CD4-positive, alpha-beta T cell treated with Interleukin-4 for 4 hours (primary cell): ENCODE measurements at regions not wholly inside any gene's neighbourhood (a gene's known extent, or its start where the extent isn't known, plus 50 kb on each side); places are given as distances from the start of the nearest gene placed in this dataset.
"Not testable (repeated sequence)": the region's sequence is repeated elsewhere in the genome, so short reads cannot be mapped to it uniquely, and the experiment has no call there.

ENCODE experiments used
- DNase-seq: peaks from one replicate; pipeline ENCODE4 v3.0.0-alpha.2; 2020

DNA sequence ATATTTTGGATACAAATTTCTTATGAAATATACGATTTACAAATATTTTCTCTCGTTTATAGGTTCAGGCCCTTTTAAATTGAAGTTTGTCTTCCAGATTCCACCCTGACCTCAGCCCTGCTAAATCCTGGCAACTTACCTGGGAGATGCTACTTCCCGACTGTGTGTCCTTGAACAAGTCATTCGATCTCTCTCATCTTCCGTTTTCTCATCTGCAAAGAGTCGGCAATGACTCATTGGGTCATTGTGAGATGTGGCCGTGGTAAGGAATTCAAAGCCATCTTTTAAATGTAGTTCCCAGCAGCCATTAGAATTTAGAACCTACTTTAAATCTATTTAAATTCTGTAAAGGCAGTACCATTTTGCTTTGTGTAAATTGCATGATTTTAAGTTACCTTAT lies 72.5 kb downstream of the LHX2 start:
- no peak for DNase-seq

DNA sequence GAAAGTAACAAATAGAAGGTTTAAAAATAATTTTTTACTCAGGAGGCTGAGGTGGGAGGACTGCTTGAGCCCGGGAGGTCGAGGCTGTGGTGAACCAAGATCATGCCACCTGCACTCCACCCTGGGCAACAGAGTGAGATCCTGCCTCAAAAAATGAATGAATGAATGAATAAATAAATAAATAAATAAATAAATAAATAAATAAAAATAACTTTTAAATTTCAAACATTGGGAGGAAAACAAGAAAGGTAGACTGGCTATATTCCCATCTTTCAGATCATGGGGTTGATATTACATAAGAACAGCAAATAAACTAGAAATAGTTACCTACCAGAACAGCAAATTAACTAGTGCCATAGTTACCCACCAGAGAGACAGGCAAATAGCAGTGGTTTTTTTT lies 75.7 kb downstream of the LHX2 start:
- no peak for DNase-seq

DNA sequence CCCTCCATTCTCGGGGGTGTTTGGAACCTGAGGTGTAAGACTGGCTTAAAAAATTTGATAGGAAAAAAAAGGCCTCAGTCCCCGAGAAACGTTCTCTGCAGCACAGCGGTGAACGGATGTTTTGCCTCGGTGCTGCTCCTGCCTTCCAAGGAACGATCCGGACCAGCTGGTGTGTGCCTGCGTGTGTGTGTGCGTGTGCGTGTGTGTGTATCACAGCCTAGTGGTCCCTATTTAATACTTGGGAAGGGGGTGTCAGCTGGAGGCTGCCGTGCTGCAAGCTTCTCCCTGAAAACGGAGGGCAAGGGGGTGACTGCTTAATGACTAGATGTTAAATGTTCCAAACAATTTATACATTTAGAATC lies 76.9 kb downstream of the LHX2 start:
- no peak for DNase-seq

DNA sequence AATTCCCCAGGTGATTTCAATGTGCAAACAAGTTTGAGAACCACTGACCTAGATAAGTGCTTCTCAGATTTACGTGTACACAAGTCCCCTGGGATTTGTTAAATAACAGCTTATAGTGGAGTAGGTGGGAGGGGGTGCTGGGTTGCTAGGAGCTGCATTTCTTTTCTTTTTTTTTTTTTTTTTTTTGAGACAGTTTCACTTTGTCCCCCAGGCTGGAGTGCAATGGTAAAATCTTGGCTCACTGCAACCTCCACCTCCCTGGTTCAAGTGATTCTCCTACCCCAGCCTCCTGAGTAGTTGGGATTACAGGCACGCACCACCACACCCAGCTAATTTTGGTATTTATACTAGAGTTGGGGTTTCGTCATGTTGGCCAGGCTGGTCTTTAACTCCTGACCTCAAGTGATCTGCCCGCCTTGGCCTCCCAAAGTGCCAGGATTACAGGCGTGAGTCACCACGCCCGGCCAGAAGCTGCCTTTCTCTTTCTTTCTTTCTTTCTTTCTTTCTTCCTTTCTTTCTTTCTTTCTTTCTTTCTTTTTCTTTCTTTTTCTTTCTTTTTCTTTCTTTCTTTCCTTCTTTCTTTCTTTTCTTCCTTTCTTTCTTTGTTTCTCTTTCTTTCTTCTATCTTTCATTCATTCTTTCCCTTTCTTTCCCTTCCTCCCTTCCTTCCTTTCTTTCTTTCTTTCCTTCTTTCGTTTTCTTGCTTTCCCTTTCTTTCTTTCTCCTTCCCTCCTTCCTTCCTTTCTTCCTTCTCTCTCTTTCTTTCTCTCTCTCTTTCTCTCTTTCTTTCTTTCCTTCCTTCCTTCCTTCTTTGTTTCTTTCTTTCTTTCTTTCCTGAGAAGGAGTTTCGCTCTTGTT lies 78.3 kb downstream of the LHX2 start:
- DNase-seq, result not testable (repeated sequence)

DNA sequence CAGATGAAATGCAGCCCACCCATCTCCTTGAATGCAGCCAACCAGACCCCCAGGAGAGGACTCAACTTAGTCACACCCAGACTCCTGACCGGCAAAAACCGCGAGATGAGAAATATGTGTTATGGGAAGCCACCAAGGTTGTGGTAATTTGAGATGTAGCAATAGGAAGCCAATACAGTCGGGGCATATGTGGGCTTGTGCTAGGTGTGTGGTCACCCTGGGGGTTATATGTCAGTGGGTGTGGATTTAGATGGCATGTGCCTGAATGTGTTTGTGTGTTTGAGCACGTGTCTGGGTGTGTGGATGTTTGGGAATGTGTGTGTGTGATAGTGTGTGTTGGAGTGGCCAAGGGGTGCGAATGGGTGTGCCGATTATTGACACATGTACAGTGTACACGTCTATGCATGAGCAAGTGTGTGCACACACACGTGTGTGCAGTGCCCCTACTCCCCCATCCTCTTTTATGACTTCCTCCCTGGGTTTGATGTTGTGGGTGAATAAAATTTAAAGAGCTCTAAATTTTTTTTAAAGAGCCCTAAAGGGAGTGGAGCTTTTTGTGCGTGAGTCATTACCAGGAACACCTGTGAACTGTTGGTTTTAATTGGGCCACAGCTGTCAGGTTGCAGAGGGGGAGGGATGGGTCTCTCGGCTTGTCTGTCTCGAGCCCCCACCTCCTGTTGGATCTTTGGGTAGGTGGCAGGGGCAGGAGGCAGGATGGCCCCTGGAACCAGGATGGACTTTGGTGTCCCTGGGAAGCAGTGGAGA lies 86.8 kb downstream of the LHX2 start:
- no peak for DNase-seq

DNA sequence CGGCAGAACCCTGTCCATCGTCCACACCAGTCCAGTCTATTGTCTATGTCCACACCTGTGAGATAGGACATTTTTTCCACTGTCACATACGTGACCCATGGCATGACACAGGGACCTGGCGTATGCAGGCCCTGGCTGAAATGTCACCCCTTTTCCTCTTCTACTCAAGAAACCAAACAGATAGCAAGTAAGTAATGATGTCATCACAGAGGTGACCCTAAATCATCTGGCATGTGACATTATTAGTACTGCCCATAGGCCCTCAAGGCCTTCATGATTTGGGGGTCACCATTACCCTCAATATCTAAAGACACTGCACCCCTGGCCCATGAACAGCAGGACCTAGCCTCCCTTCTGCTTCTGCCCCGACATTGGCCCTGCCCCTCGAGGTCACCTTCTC lies 88.3 kb downstream of the LHX2 start:
- DNase-seq, result no peak

DNA sequence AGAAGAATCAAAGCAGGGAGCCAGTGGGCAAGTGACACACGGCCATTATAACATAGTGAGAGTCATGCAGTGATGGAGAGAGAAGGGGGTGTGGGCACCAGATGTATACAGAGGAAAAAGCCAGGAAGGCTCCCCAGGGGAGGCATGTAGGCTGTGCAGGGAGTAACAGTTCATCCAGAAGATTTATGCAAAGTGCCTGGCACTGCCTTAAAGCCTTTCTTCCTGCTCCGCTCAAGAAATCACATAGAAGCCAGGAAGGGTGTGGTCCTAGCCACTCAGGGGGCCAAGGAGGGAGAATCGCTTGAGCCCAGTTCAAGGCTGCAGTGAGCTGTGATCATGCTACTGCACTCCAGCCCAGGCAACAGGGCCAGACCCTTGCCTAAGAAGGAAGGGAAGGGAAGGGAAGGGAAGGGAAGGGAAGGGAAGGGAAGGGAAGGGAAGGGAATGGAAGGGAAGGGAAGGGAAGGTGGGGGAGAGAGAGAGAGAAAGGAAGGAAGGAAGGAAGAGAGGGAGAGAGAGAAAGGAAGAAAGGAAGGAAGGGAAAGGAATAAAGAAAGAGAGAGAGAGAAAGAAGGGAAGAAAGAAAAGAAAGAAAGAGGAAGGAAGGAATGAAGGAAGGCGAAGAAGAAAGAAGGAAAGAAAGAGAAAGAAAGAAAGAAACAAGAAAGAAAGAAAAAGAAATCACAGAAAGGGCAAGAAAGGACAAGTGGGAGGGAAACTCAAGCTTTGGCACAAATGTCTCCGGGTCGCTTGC lies 89.8 kb downstream of the LHX2 start:
- DNase-seq, result no peak

DNA sequence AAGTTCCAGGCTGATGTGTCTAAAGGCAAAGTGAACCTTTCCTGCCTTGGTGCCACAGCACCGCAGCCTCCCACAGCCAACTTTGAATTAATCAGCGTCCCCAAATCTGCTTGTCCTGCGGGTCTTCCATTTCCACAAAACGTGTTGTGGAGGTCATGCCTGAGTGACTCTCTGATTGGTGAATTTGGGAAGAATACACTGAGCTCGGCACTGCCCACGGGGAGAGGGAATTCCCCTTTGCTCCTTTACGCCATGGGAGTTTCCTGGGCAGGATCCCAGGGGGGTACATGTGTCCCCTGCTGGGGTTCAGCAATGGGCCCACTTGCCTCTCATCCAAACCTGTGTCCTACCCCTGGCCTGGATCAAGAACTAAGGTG lies 90.4 kb downstream of the LHX2 start:
- no peak for DNase-seq

DNA sequence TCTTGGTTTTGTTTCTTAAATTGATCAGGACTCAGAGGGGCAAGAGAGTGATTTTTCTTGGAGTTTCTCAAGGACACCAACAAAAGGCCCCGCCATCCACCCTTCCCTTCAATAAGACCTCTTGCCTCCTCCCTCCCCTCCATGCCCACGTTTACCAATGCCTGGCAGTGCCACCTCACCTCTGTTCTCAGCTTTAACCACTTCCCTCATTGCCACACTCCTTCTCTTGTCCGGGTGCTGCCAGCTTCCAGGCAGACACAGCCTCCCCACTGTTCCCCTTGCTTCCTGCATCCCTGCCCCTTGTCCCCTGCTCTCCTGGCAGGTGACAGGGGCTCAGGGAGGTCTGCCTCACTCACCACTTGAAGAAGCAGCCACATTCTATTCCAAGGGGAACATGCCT lies 90.8 kb downstream of the LHX2 start:
- DNase-seq, result no peak

DNA sequence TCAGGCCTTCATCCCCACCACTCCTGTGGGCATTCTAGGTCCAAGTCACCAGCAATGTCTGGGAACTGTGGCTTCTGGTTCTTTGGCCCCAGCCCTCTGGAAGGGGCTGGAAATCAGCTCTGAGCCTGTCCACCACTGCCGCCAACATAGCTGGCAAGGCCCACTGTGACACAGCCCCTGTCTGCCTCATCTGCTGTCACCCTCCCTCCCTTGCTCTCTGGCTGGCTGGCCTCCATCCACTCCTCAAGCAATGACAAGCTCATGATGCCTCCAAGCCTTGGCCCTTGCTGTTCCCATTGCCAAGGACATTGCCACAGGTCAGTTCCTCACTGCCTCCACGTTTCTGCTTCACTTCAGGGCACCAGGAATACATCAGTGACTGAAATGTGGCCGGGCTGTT lies 93.7 kb downstream of the LHX2 start:
- no peak for DNase-seq

DNA sequence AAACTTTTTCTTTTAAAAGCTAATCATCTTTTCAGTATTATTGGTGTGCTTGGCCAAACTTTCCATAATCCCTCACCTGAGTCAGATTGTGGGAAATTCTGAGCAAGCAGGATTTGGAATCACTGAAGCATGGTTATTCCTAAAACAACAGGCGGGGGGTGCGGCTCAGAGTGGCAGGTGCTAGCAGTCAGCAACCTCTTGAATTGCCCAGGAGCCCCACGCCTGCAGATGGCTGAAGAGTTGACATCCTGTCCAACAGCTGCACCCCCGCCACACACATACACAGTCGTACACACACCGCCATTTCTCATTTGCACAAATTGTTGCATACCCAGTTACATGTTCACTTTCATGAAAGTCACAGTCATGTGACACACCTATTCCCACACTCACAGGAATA lies 96.6 kb downstream of the LHX2 start:
- no peak for DNase-seq

DNA sequence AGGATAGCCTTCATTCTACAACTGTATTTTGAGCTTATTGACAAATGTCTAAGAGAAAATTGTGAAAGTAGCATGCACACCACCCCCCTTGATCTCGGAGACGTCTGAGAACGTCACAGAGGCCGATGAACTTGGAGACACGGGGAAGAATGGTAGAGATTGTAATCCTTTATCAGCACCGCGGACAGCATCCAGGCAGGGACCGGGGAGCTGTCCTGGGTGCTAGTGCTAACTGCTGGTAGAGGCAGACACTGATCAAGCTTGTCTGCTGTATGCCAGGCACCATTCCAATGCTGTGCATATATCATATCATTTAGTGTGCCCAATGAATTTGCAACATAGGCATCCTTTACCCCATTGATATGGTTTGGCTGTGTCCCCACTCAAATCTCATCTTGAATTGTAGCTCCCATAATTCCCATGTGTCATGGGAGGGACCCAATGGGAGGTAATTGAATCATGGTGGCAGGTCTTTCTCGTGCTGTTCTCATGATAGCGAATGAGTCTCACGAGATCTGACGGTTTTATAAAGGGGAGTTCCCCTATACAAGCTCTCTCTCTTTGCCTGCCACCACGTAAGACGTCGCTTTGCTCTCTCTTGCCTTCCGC lies 98.8 kb downstream of the LHX2 start:
- DNase-seq, result no peak

DNA sequence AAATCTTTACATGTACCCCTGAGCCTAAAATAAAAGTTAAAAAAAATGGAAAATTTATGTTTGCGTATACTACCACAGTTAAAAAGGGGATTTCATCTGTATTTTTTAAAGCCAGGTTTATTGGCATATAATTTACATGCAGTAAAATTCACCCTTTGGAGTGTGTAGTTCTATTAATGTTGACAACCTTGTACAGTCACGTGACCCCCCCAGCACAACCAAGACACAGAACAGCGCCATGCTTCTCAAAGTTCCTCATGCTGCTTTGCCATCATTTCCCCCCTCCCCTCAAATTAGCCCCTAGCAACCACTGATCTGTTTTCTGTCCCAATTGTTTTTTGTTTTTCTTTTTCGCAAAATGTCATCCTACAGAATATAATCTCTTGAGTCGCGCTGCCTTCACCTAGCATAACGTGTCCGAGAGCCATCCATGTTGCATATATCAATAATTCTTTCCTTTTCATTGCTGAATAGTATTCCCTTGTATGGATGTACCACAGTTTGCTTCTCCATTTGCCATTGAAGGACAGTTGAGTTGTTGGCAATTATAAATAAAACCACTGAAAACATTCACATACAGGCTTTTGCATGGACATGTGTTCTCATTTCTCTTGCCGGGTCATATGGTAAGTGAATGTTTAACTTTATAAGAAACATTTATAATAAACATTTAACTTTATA lies 105.3 kb downstream of the LHX2 start:
- DNase-seq, result no peak

DNA sequence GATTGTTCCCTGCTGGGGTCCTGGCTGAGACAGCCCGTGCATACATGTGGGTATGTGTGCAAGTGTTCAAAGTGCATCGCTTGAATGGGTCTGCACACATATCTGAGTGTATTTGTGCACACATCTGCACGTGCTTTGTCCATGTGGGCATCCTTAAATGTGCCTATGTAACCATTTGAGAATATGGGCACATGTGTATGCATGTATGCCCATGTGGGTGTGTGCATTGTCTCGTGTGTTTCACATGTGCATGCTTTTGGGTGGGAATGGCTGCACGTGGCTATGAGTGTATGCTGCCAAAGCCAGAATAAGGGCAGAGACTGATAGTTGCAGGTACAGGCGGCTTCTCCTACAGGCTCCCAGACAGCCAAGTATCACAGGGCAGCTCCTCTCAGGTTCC lies 107.3 kb downstream of the LHX2 start:
- DNase-seq, result no peak

DNA sequence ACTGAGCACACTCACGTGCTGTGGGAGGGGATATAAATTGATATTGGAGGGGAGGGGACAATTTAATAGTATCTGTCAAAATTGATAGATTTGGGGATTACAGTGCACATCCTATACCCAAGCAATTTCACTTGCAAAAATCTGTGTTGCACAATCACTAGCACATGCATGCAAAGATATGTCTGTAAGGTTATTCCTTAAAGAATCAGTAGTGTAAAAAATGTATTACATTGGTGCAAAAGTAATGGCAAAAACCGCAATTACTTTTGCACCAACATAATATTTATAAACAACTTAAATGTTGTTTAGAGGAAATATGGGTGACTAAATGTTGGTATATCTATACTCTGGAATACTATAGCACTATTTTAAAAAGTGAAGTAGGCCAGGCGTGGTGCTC lies 108.7 kb downstream of the LHX2 start:
- no peak for DNase-seq

DNA sequence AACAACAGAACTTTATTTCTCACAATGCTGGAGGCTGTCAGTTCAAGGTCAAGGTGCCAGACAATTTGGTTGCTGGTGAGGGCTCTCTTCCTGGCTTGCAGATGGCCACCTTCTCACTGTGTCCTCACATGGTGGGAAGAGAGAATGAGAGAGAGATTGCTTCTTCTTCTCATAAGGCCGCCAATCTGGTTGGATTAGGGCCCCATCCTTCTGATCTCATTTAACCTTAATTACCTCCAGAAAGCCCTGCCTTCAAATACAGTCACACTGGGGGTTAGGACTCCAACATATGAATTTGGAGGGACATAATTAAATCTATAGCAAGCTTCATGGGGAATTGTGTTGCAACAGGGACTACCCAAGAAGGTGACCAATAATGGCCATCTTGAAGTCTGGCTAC lies 110.2 kb downstream of the LHX2 start:
- no peak for DNase-seq

DNA sequence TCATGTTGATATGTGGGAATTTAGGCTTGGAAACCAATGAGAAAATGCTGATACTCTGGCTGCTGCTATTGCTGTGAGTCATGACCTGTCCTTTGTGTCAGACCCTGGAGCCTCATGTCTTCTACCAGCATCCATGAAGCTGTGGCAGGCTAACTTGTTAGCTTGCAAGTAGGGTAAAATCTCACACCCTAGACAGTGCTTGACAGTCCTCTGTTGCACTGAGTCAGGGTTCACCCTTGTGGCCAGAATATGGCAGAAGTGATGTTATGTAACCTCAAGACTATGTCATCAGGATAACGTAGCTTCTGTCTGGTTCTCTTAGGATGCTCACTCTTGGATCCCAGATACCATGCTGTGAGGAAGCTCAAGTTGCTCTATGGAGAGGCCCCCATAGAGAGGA lies 110.8 kb downstream of the LHX2 start:
- no peak for DNase-seq

DNA sequence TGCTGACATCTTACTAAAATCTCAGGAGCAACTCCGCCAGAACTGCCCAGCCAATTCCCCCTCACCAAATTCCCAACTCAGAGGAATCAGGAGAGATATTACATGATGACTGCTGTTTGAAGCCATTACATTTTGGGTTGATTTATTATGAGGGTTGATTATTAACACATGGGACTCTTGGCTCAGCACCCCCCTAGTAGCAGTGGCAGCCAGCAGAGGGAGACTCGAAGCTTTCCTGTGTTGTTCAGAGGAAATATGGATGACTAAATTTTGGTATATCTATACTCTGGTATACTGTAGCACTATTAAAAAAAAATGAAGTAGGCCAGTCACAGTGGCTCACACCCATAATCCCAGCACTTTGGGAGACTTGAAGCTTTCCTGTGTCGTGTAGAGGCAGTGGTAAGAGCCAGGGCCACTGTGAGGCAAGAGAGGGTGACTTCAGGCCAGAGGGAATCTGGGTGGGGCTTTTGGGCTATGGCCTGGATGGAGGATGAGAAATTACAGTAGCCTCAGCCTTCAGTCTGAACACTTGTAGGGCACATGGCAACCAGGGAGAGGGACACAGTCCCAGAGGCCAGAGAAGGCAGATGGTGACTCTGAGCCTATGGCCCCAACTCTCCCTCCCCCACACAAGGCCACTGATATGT lies 111.4 kb downstream of the LHX2 start:
- DNase-seq, result no peak

DNA sequence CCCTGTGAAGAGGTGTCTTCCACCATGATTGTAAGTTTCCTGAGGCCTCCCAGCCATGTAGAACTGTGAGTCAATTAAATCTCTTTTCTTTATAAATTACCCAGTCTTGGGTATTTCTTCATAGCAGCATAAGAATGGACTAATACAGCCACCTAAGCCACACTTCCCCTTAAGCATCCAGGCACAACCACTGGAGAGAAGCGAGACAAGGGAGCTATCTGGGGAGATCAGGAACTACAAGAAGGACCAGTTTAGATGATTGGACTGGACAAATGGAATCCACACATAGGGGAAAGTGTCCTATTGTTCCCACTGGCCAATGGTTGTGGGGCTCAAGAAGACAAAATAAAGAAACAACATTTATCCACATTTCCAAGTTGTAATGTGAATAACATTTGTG lies 112.1 kb downstream of the LHX2 start:
- not testable (repeated sequence) for DNase-seq

DNA sequence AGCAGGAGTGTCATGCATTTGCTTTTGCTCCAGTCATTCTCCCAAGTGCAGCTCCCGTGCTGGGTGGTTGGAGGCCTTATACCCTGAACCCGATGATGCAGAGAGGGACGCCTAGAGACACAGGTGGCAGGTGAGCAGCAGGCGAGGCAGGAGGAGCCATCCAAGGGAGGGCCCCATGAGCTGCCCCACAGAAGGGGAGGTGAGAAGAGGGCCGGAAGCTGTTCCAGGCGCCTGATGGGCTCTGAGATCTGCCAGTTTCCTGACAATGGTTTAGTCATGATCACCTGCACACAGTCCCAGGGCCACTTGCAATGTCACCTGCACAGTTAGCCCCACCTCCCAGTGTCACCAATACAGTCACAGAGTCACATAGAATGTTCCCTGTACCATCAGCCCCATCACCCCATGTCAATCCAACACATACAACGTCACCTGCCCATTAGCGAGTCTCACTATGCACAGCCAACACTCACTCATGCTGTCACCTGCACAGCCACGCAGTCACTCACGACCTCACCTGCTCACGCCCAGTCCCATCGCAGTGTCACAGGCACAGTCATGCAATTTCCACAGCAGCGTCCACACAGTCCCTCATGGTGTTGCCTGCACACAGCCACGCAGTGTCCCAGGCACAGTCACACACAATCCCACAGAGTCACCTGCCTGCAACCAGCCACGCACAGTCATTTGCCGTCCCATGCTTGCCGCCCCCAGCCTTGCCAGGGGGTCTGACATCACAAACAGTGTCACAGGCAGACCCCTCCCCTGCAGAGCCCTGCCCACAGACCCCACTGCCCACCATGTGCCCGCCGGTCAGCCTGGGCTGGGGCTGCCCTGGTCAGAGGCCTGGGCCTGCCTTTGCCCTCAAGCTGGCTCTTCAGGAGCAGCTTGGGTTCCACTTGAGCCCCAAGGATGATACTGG lies 113.4 kb downstream of the LHX2 start:
- no peak for DNase-seq

DNA sequence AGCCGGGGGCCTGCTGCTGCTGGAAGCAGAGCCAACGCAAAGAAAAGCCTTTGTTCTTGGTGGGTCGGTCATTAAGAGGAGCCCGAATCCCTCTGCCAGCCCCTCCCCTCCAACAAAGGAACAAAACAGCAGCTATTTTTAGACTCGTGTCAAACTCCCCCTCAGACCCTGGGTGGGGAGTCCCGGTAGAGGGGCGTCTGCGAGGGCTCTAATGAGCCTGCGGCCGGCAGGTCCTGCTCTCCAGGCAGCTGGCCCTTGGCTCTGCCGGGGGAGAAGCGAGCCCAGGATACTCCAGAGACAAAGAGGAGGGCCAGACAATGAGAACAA lies 114.0 kb downstream of the LHX2 start:
- no peak for DNase-seq
